SK-N-SH (cell line): ENCODE measurements at regions not wholly inside any gene's neighbourhood (a gene's known extent, or its start where the extent isn't known, plus 50 kb on each side); places are given as distances from the start of the nearest gene placed in this dataset.
A peak's percentile ranks its signal among the peaks of the same experiment; 100 is the strongest.

Experiments
- CTCF ChIA-PET: fragments of 300-600, 350-600 bp; formaldehyde crosslinking; extraction: SDS; loops from one replicate; lab custom pipeline; 2021; lab: Yijun Ruan, JAX
- POLR2A ChIA-PET: fragments of 350-600 bp; sonication (Branson Sonifier 250); formaldehyde crosslinking; extraction: SDS; loops from one replicate; lab custom pipeline; 2020; ENCODE audit warnings: antibody characterized with exemption, inconsistent platforms; lab: Yijun Ruan, JAX
- DNase-seq: peaks from one replicate; pipeline ENCODE4 v3.0.0; 2012
- H2AFZ ChIP-seq: fragments of 200-600 bp; sonication (generic); 2 replicates; pipeline ENCODE4 v1.8.1; 2016; ENCODE audit warnings: antibody characterized with exemption, mild to moderate bottlenecking, low read depth
- H3F3A ChIP-seq: fragments of 200-600 bp; sonication (generic); replicated peaks from 2 replicates; pipeline ENCODE3; 2016; ENCODE audit warnings: antibody characterized with exemption, mild to moderate bottlenecking; ENCODE audit not compliant: insufficient read depth
- H3K27ac ChIP-seq, 2 experiments: fragments of 200-500 bp in 1 of 2; fragments of 200-600 bp in 1 of 2; sonication (Bioruptor generic) in 1 of 2; sonication (generic), shearing (Covaris generic) in 1 of 2; 2 replicates each; pipeline versions ENCODE4 v1.5.1 to v1.6.1; 2014 to 2016; ENCODE audit warnings: low read depth in 2 of 2, inconsistent platforms in 1 of 2, low read length in 1 of 2, mild to moderate bottlenecking in 1 of 2, mixed read lengths in 1 of 2
- H3K27me3 ChIP-seq: fragments of 200-600 bp; sonication (generic), shearing (Covaris generic); 2 replicates; pipeline ENCODE4 v1.6.1; 2016; ENCODE audit warnings: mixed run types; ENCODE audit not compliant: insufficient read depth
- H3K36me3 ChIP-seq, 2 experiments: fragments of 200-500 bp in 1 of 2; fragments of 200-600 bp in 1 of 2; sonication (Bioruptor generic) in 1 of 2; sonication (generic) in 1 of 2; replicated peaks in 1 of 2; 2 replicates each; pipeline versions ENCODE3 to v1.5.1; 2014 to 2016; ENCODE audit warnings: low read length in 1 of 2, mild to moderate bottlenecking in 1 of 2; ENCODE audit not compliant: insufficient read depth in 2 of 2, control insufficient read depth in 1 of 2
- H3K4me1 ChIP-seq, 2 experiments: fragments of 200-500 bp in 1 of 2; fragments of 200-600 bp in 1 of 2; sonication (Bioruptor generic) in 1 of 2; sonication (generic), shearing (Covaris generic) in 1 of 2; 2 replicates each; pipeline versions ENCODE4 v1.5.1 to v1.6.1; 2014 to 2016; ENCODE audit warnings: low read depth in 1 of 2, low read length in 1 of 2, mixed run types in 1 of 2; ENCODE audit not compliant: insufficient read depth in 2 of 2, control insufficient read depth in 1 of 2
- H3K4me2 ChIP-seq: fragments of 200-600 bp; sonication (generic), shearing (Covaris generic); 2 replicates; pipeline ENCODE4 v1.6.1; 2017; ENCODE audit warnings: mixed run types
- H3K4me3 ChIP-seq, 2 experiments: fragments of 200-500 bp in 1 of 2; fragments of 200-600 bp in 1 of 2; sonication (Bioruptor generic) in 1 of 2; sonication (generic), shearing (Covaris generic) in 1 of 2; 2 replicates each; pipeline versions ENCODE4 v1.5.1 to v1.8.1; 2014 to 2016; ENCODE audit warnings: low read depth in 2 of 2, inconsistent platforms in 1 of 2, low read length in 1 of 2, mild to moderate bottlenecking in 1 of 2, mixed read lengths in 1 of 2, moderate library complexity in 1 of 2
- H3K79me2 ChIP-seq: fragments of 200-600 bp; sonication (generic); 2 replicates; pipeline ENCODE4 v1.8.1; 2017; ENCODE audit warnings: mild to moderate bottlenecking; ENCODE audit not compliant: insufficient read depth
- H3K9ac ChIP-seq: fragments of 200-600 bp; sonication (generic); 2 replicates; pipeline ENCODE4 v1.6.1; 2017; ENCODE audit warnings: mixed run types
- H3K9me2 ChIP-seq: fragments of 200-600 bp; sonication (generic); 2 replicates; pipeline ENCODE4 v1.6.1; 2017; ENCODE audit warnings: mixed run types
- H3K9me3 ChIP-seq: fragments of 200-600 bp; sonication (generic); 2 replicates; pipeline ENCODE4 v1.6.1; 2017; ENCODE audit warnings: mixed run types, mild to moderate bottlenecking, moderate library complexity
- H4K20me1 ChIP-seq: fragments of 200-600 bp; sonication (generic); 2 replicates; pipeline ENCODE4 v1.6.1; 2017; ENCODE audit warnings: mild to moderate bottlenecking, mixed run types; ENCODE audit not compliant: insufficient read depth
- ELF1 ChIP-seq: IDR thresholded peaks from 2 replicates; pipeline ENCODE4 v1.4.0; 2012
- FOSL2 ChIP-seq: IDR thresholded peaks from 2 replicates; pipeline ENCODE4 v1.4.0; 2012; ENCODE audit warnings: low read depth, mild to moderate bottlenecking, moderate library complexity, borderline replicate concordance
- GATA2 ChIP-seq: sonication (generic); formaldehyde crosslinking; IDR thresholded peaks from 2 replicates; pipeline ENCODE4 v1.5.0; 2020; ENCODE audit warnings: mild to moderate bottlenecking, missing genetic modification reagents
- JUND ChIP-seq: IDR thresholded peaks from 2 replicates; pipeline ENCODE4 v1.4.0; 2012
- RFX5 ChIP-seq: IDR thresholded peaks from 2 replicates; pipeline ENCODE4 v1.6.1; 2012; ENCODE audit warnings: mild to moderate bottlenecking, improper control_type of control experiment, low read length
- SIN3A ChIP-seq: IDR thresholded peaks from 2 replicates; pipeline ENCODE4 v1.6.1; 2012; ENCODE audit warnings: low read depth, mild to moderate bottlenecking, low read length, moderate library complexity, borderline replicate concordance
- ZBTB33 ChIP-seq: IDR thresholded peaks from 2 replicates; pipeline ENCODE4 v1.4.0; 2012; ENCODE audit warnings: low read depth, borderline replicate concordance
- WGBS: methylation state at CpG from one replicate; pipeline ENCODE4 v1.1.6; 2017; ENCODE audit warnings: low lambda C conversion rate; 5-methylcytosine and 5-hydroxymethylcytosine counted together
- TF ChIP-seq, protein P1 (sequence below): IDR thresholded peaks from 2 replicates; pipeline ENCODE4 v1.4.0; 2012; ENCODE audit warnings: low read depth
- TF ChIP-seq, protein P2 (sequence below): fragments of 150-350 bp; IDR thresholded peaks from 2 replicates; pipeline ENCODE4 v1.6.1; 2016; ENCODE audit warnings: mild to moderate bottlenecking, low read depth, low read length

DNA sequence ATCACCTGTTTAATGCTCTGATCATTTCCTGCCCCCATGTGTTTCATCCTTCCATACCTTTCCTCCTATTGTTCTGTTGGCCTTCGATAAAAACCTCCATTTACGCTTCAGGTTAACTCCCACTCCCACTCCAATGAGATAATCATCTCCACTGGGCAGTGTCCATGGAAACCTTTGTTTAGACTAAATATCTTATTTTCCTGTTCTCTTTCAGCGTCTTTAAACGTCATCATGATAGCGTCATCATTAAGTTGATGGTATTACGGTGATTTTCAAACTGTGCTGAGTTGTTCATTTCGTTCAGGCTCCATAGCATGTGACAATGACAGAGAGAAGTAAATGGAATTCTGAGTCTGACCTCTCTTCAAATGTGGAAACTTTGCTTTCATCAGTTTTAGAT is 970.5 kb upstream of the SLC35B3 start:
- ChIA-PET CTCF (no interaction called here), POLR2A (no interaction called here)
- Histone ChIP-seq H3K9me2 (no peaks in the 10 kb centered on the region), H4K20me1 (no peaks in the 10 kb centered on the region), H3K27ac (no peak overlapping the region), H3K9me3 (no peaks in the 10 kb centered on the region), H3K4me1 (0 out of 4 replicates have a peak, but pooled peaks cover 0 to 2% of the 10 kb centered on the region in 2 experiments), H2AFZ (no peak overlapping the region), H3K79me2 (no peaks in the 10 kb centered on the region), H3K36me3 (no peaks in the 10 kb centered on the region), H3K27me3 (peaks cover 5% of the 10 kb centered on the region; the same call in 1 of the 2 replicates), H3K9ac (no peak overlapping the region), H3K4me3 (no peak overlapping the region), H3K4me2 (no peak overlapping the region), H3F3A (no peaks in the 10 kb centered on the region)
- 40% methylated on average over 7 of the region's 7 CpGs for WGBS
- TF ChIP-seq, protein P1, sequence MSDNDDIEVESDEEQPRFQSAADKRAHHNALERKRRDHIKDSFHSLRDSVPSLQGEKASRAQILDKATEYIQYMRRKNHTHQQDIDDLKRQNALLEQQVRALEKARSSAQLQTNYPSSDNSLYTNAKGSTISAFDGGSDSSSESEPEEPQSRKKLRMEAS, result no peak
- TF ChIP-seq ELF1 (no peak), ZBTB33 (no peak), FOSL2 (no peak), SIN3A (no peak), GATA2 (CRISPR knock-in tag) (no peak)
- TF ChIP-seq, protein P2, sequence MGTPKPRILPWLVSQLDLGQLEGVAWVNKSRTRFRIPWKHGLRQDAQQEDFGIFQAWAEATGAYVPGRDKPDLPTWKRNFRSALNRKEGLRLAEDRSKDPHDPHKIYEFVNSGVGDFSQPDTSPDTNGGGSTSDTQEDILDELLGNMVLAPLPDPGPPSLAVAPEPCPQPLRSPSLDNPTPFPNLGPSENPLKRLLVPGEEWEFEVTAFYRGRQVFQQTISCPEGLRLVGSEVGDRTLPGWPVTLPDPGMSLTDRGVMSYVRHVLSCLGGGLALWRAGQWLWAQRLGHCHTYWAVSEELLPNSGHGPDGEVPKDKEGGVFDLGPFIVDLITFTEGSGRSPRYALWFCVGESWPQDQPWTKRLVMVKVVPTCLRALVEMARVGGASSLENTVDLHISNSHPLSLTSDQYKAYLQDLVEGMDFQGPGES, result no peak
- DNase-seq, result no peak

DNA sequence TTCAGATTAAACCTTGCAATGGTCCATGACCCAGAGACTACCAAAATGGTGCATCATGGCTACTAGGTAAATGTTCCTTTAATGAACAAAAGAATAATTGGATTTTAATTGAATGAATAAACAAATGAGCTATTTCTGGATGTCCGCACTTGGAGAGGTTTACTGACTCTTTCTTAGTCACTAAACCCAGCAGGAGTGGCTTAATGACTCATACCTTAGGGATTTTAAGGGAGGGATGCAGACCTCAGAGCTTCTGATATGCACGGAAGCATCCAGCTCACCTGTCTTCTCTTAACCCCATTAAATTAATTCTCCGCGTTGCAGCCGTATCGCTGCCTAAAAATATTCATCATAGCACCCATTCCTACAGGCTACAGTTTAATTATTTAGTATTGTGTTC is 970.0 kb upstream of the SLC35B3 start:
- Histone ChIP-seq H4K20me1 (no peaks in the 10 kb centered on the region), H3K9ac (no peak overlapping the region), H3K79me2 (no peaks in the 10 kb centered on the region), H3K4me3 (no peak overlapping the region), H3K4me1 (0 out of 4 replicates have a peak, but pooled peaks cover 0 to 2% of the 10 kb centered on the region in 2 experiments), H3K9me2 (no peaks in the 10 kb centered on the region), H3K4me2 (no peak overlapping the region), H3K27ac (no peak overlapping the region), H3K9me3 (no peaks in the 10 kb centered on the region), H3F3A (no peaks in the 10 kb centered on the region), H3K36me3 (no peaks in the 10 kb centered on the region), H3K27me3 (peaks cover 5% of the 10 kb centered on the region; the same call in 1 of the 2 replicates), H2AFZ (no peak overlapping the region)
- 55% methylated on average over 6 of the region's 6 CpGs for WGBS
- no peak for DNase-seq
- TF ChIP-seq FOSL2 (peak; percentile 64; the same call in 1 of the 2 replicates), RFX5 (no peak), JUND (peak; percentile 47; the same call in 1 of the 2 replicates)
- CTCF ChIA-PET, result no interaction called here
- POLR2A ChIA-PET, result no interaction called here
